SW 1271 (cell line): ENCODE measurements at regions not wholly inside any gene's neighbourhood (a gene's known extent, or its start where the extent isn't known, plus 50 kb on each side); places are given as distances from the start of the nearest gene placed in this dataset.

ENCODE experiments used
- DNase-seq, 2 experiments: peaks; one replicate each; lab custom pipeline; 2025; lab: John Stamatoyannopoulos, UW

- DNase-seq, result no peak
Measured at GRCh38 chr2:144079803-144080202, 440.1 kb downstream of the ZEB2 start.

DNA sequence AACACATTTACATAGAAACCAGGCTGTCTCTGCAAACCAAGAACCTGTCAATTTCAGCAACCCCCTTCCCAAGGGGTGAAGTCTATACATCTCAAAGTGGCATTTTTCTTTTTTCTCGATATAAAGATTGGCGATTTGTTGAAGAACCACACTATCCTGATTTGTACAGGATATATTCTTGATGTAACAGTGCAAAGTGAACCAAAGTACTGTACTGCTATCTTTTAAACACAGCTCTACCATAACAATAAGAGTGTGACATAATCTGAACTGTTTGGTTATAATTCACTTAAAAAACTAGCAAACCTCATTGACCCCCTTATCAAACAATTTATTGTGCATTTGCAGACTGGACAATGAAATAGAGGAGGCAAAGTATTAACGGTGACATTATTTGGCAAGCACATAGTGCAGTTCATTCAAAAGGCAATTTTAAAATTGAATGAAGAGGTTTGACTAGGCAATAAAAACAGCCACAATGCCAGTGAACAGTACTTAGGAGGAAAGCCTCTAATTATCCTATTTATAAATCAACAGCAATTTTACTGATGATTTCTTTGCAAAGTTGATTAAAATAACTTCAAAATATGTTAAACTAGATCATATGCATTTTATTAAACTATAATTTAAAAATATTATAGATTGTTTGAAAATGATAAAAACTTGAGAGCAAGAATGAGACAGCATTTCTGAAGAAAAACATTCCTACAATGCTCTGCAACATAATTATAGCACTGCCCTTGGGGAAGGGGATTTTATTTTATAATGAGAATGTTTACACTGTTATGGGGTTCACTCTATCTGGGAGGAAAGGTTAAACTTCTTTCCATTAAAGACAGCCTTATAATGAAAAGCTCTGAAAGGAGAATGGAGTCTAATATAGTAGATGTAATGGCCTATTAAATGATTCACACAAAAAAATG lies 440.9 kb downstream of the ZEB2 start:
- no peak for DNase-seq

GRCh38 chr2:144078106-144078505 lies 441.8 kb downstream of the ZEB2 start:
- DNase-seq, result no peak

- DNase-seq, result no peak
Measured at GRCh38 chr2:144074450-144074849, 445.5 kb downstream of the ZEB2 start.

GRCh38 chr2:144071461-144071860 lies 448.5 kb downstream of the ZEB2 start:
- DNase-seq, result no peak

GRCh38 chr2:144067506-144067905 lies 452.4 kb downstream of the ZEB2 start:
- no peak for DNase-seq

- DNase-seq, result no peak
Measured at GRCh38 chr2:144063602-144064001, 456.3 kb downstream of the ZEB2 start.

DNA sequence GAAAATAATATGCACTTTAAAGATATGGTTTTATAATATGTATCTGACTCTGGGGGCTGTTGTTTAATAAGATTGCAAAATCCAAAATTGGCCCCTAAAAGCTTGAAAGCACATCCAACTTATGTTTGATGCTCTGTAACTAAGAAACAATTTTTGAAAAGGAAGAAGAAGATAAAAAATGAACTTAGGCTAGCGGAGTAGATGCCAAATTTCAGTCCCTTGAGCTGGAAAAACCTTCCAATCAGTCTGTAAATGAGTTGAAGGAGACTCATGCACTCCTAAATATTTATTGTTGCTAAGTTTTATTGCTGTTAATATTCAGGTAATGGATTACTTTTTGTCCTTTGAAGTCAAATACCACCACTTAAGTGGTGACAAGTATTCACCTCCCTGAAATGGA lies 465.0 kb downstream of the ZEB2 start:
- no peak for DNase-seq

GRCh38 chr2:144052083-144052482 lies 467.8 kb downstream of the ZEB2 start:
- no peak for DNase-seq

DNA sequence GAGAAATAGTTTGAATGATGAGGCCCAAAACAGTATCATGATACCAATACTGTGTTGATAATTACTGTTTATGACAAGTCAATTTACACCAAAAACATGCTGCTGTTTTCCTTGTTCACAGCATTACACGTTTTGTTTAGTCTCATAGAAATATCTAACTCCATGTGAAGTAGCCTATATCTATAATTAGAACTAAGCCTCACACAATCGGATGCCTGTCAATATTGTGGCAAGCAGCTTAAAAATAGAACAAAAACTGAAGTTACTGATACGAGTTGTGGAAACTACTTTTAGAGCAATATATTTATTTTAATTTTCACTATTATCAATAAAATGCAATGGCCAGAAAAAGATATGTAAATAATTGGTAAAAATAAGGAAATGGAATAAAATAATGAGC lies 470.8 kb downstream of the ZEB2 start:
- no peak for DNase-seq

DNA sequence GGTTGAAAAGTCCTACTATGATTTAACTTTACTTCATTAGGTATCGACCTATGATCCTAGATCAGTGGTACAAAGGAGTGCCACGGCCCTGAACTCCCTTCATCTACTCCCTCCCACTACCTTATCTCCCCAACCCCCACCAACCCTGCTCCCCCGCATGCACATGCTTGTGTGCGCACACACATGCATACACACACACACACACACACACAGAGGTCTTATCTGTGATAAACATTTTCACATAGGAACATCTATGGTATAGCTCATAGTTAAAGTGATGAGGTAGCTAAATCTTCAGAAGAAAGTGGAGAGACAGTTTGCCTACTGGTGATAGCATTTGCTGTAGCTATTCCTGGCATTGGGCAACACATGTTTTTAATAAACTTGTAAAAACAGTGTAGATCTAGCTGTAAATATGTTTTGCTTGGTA lies 471.3 kb downstream of the ZEB2 start:
- no peak for DNase-seq

DNA sequence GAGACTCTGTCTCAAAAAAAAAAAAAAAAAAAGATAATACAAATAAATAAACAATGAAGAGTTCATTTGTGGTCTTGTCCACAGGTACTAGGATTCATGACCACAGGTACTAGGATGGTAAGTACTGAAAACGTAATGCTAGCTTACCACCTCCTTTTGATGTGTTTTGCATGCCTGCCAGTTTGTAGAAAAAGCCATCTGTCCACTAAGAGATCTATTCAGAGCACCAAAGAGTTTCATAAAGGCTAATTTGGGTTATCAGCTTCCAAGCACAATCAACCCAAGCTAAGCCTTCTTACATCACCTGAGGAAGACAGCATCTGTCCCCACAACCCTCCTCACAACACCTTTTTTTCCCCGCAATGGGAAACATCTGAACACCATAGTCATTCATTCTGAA lies 477.2 kb downstream of the ZEB2 start:
- no peak for DNase-seq

DNA sequence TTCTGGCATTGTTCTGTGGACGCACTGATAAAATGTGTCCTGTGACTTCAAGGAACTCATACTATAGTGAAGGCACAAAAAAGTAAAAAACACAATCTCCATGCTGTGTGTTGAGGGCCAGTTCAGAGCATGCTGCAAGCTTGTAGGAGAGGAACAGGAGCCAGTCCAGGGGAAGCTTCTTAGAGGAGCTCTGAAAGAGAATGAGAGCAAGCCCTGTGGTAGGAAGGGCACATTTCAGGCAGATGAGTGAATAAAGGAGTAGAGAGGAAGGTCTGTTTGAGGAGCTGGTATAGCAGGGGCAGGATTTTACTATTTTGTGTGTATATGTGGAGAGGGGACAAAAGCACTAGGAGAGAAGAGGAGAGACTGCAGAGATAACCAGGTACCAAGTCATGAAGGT lies 478.3 kb downstream of the ZEB2 start:
- DNase-seq, result no peak

GRCh38 chr2:144040834-144041233 lies 479.1 kb downstream of the ZEB2 start:
- DNase-seq, result no peak

DNA sequence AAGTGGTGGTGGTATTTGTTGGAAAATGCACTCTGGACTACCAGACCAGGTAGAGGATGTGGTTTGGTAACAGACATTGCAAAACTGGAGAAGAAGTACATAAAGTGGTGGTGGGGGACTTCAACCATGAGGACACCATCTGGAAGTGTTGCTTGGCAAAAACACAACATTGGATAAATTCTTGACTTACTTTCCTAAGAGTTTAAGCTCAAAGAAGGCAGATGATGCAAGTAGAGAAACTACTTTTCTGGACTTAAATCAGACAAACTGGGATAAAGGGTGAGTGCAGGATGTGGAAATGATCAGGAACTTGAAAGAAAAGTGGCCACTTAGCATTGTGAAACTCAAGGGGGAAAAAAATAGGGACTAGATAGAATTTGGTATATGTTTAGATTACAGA lies 487.4 kb downstream of the ZEB2 start:
- DNase-seq, result no peak

DNA sequence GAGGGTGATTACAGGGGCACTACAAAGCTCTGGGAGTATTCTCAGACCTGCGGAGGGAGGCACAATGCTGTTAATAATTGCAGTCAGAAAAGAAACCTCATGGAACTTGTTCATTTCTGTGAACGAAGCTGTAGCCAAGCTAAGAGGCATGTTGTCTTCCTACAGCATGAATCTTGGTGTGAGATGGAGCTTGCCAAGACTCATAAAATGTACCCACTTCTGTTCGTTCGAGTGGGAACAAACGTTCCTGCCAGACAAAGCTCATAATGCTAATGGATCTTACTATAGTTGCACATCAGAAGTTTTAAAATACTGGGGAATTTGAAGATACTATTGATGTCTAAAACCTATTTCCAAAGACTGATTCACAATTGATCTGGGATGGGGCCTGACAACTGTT lies 489.1 kb downstream of the ZEB2 start:
- no peak for DNase-seq

- DNase-seq, result no peak
Measured at GRCh38 chr2:144027593-144027992, 492.3 kb downstream of the ZEB2 start.

DNA sequence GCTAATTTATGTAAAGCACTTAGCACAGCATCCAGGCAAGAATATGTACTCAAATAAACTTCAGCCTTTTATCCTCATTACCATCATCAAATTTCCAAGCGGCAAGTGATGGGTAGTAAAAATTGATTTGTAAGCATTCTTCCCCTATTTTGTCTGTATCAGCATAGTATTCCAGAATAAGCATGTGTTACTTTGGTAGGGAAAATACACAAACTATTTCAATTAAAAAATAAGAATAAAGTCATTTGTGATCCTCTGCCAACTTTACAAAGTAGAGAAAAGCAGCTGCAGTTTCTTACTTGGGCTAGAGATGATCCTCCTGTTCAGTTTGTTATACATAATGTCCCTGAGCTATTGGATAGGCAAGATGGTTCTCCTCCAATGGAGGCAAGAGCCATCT lies 493.2 kb downstream of the ZEB2 start:
- no peak for DNase-seq

DNA sequence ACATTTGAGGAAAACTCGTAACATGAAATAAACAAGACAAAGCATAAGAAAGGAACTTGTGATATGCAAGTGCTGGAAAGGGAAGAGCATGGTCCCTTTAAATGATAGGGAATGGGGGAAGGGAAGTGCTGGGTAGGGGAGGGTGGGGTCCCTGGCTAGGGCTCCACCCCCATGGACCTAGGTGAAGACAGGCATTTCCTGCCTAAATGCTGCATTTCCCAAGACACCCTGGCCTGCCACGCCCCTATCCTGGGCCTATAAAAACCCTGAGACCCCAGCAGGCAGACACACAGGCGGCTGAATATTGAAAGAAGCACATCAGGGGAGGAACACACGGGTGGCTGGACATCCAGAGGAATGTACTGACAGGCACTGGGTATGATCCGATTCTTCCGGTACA lies 499.9 kb downstream of the ZEB2 start:
- no peak for DNase-seq

GRCh38 chr2:144015655-144016245 lies 504.2 kb downstream of the ZEB2 start:
- DNase-seq, result no peak

GRCh38 chr2:144015036-144015435 lies 504.9 kb downstream of the ZEB2 start:
- DNase-seq, result no peak

- no peak for DNase-seq
Measured at GRCh38 chr2:144014103-144014502, 505.8 kb downstream of the ZEB2 start.

GRCh38 chr2:144012304-144012703 lies 507.6 kb downstream of the ZEB2 start:
- DNase-seq, result no peak

DNA sequence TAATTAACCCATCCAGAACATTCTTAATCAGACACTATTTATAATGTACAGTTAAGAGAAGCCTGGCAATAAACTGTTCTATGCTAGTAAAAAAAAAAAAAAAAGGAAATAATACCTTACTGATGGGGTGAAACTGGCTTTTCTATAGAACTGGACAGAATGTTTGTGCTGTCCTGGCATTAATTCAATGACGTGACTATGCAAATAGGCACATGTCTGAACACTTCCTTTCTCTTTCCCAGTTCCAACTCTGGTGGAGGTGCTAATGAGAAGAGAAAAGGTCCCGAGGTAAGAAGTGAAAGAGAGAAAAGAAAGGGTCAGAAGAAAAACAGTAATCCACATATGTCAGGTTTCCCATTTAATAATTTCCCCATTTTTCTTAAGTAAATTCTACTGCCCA lies 508.4 kb downstream of the ZEB2 start:
- DNase-seq, result no peak
